Vagina (tissue), 2 donors: ENCODE measurements at regions not wholly inside any gene's neighbourhood (a gene's known extent, or its start where the extent isn't known, plus 50 kb on each side); places are given as distances from the start of the nearest gene placed in this dataset.

Experiments
- POLR2A ChIP-seq, 2 donors: fragments of 450-650 bp; IDR thresholded peaks; one replicate each; pipeline ENCODE4 v1.6.1; 2017; ENCODE audit warnings: antibody characterized with exemption in 2 of 2, mild to moderate bottlenecking in 2 of 2, moderate library complexity in 2 of 2
- POLR2AphosphoS5 ChIP-seq, 2 donors: sonication (generic); formaldehyde crosslinking; IDR thresholded peaks; one replicate each; pipeline ENCODE4 v1.9.0; 2017; ENCODE audit warnings: antibody characterized with exemption in 2 of 2, mild to moderate bottlenecking in 2 of 2, low read depth in 1 of 2; ENCODE audit not compliant: insufficient read depth in 1 of 2
- TF ChIP-seq, protein P1 (sequence below), 3 experiments: fragments of 450-650 bp in 2 of 3; fragments of 200-600 bp in 1 of 3; sonication (generic) in 1 of 3; IDR thresholded peaks; one replicate each; pipeline ENCODE4 v1.5.1; 2017 to 2019; ENCODE audit warnings: antibody characterized with exemption in 3 of 3, mild to moderate bottlenecking in 2 of 3, moderate library complexity in 2 of 3

DNA sequence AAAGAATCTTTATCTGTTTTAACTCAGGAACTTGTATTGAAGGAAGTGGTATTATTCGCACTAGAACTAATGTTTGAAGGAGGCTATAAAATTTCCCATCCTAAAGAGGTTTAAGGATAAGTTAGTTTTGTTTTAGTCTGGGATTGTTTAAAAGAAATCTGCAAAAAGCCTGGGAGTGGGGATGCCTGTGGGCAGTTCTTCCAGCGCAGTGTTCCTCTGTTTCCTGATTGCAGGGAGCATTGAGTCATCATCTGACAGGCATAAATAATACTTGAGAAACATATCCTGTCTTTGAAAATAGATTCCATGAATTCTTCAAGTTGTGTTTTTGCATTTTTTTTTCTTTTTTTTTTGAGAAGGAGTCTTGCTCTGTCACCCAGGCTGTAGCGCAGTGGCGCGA, 350.8 kb upstream of the PTBP2 start:
- TF ChIP-seq, protein P1, sequence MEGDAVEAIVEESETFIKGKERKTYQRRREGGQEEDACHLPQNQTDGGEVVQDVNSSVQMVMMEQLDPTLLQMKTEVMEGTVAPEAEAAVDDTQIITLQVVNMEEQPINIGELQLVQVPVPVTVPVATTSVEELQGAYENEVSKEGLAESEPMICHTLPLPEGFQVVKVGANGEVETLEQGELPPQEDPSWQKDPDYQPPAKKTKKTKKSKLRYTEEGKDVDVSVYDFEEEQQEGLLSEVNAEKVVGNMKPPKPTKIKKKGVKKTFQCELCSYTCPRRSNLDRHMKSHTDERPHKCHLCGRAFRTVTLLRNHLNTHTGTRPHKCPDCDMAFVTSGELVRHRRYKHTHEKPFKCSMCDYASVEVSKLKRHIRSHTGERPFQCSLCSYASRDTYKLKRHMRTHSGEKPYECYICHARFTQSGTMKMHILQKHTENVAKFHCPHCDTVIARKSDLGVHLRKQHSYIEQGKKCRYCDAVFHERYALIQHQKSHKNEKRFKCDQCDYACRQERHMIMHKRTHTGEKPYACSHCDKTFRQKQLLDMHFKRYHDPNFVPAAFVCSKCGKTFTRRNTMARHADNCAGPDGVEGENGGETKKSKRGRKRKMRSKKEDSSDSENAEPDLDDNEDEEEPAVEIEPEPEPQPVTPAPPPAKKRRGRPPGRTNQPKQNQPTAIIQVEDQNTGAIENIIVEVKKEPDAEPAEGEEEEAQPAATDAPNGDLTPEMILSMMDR (IDR thresholded peaks at IDR 0.05), result no peak
- TF ChIP-seq POLR2AphosphoS5 (IDR thresholded peaks at IDR 0.05; ENCODE audit: insufficient read depth in 1 of 2, low read depth in 1 of 2) (no peak), POLR2A (IDR thresholded peaks at IDR 0.05) (no peak)
